Gastrocnemius medialis (tissue), 4 donors: ENCODE measurements at regions not wholly inside any gene's neighbourhood (a gene's known extent, or its start where the extent isn't known, plus 50 kb on each side); places are given as distances from the start of the nearest gene placed in this dataset.

Source experiments
- ATAC-seq, 2 donors: fragments of 150-250 bp; one replicate each; pipeline ENCODE4 v1.9.1; 2016
- DNase-seq, 2 donors: peaks; one replicate each; pipeline ENCODE4 v3.0.0-alpha.2; 2019
- H3K27ac ChIP-seq, 4 donors: fragments of 200-600 bp; sonication (generic); 1 replicate in 1 of 4; 2 replicates in 3 of 4; pipeline ENCODE4 v1.5.1; 2016 to 2018; ENCODE audit warnings: mild to moderate bottlenecking in 2 of 4, moderate library complexity in 1 of 4
- H3K27me3 ChIP-seq, 3 donors: fragments of 200-600 bp; sonication (generic) in 2 of 3; 1 replicate in 1 of 3; 2 replicates in 2 of 3; pipeline versions ENCODE4 v1.5.1 to v1.6.0; 2016 to 2019; ENCODE audit warnings: mild to moderate bottlenecking in 1 of 3, moderate library complexity in 1 of 3
- H3K36me3 ChIP-seq, 2 donors: fragments of 200-600 bp; sonication (generic) in 1 of 2; one replicate each; pipeline ENCODE4 v1.5.1; 2017 to 2018
- H3K4me1 ChIP-seq, 2 donors: fragments of 200-600 bp; sonication (generic) in 1 of 2; one replicate each; pipeline ENCODE4 v1.5.1; 2016 to 2017; ENCODE audit warnings: mild to moderate bottlenecking in 2 of 2
- H3K4me3 ChIP-seq, 4 donors: fragments of 200-600 bp; sonication (generic) in 3 of 4; 1 replicate in 1 of 4; 2 replicates in 3 of 4; pipeline ENCODE4 v1.5.1; 2016 to 2019; ENCODE audit warnings: mild to moderate bottlenecking in 2 of 4
- H3K9me3 ChIP-seq, 3 donors: fragments of 200-600 bp; sonication (generic) in 2 of 3; 1 replicate in 1 of 3; 2 replicates in 2 of 3; pipeline ENCODE4 v1.5.1; 2016 to 2019
- CTCF ChIP-seq, 5 experiments: fragments of 450-650 bp in 3 of 5; fragments of 200-600 bp in 2 of 5; sonication (generic) in 2 of 5; IDR thresholded peaks in 4 of 5; conservative IDR thresholded peaks in 1 of 5; 1 replicate in 4 of 5; 2 replicates in 1 of 5; pipeline ENCODE4 v1.5.1; 2016 to 2019; ENCODE audit warnings: antibody characterized with exemption in 5 of 5, mild to moderate bottlenecking in 3 of 5, moderate library complexity in 3 of 5
- POLR2A ChIP-seq, 2 donors: fragments of 450-650 bp; IDR thresholded peaks; one replicate each; pipeline ENCODE4 v1.6.1; 2017; ENCODE audit warnings: antibody characterized with exemption in 2 of 2, mild to moderate bottlenecking in 2 of 2, moderate library complexity in 2 of 2
- in situ Hi-C, 4 donors: fragments of 200-750 bp; cut with MboI; loops; one replicate each; pipeline versions ENCODE4 v1.15.0 to v1.8.0; 2017; ENCODE audit warnings: low sequenced_read_pairs in 4 of 4
- intact Hi-C: fragments of 100-400 bp; cut with DNase I; formaldehyde crosslinking; loops from one replicate; pipeline ENCODE4 v1.15.1; 2023; ENCODE audit warnings: low total_unique reads

- no peaks in the 10 kb centered on the region for H3K9me3 ChIP-seq
- peak overlapping the region; percentile 94 to 97 (median 96) for H3K27ac ChIP-seq
- H3K4me1 ChIP-seq, result peaks cover 18 to 19% of the 10 kb centered on the region in 2 donors
- intact Hi-C loops, result no loop called here
- no peaks in the 10 kb centered on the region for H3K36me3 ChIP-seq
- DNase-seq (peak; percentile 49 to 75), ATAC-seq (peak; percentile 43 to 52)
- H3K27me3 ChIP-seq, result no peaks in the 10 kb centered on the region
- peak overlapping the region; percentile 56 to 65 (median 56) for H3K4me3 ChIP-seq
- TF ChIP-seq CTCF (IDR thresholded peaks at IDR 0.05 in 4 of 5, conservative IDR thresholded peaks at IDR 0.05 in 1 of 5), result no peak
- peak; percentile 57 to 67 for TF ChIP-seq POLR2A (IDR thresholded peaks at IDR 0.05)
- in situ Hi-C loops, result loop anchor here in 3 of 4 donors (5.0 to 25.0 kb wide), 5 partner anchors 94 to 424 kb away; partner anchors contain the start of gene KLF4 (in 1 of the 3)
These were observed 149.1 kb upstream of the KLF4 start for GRCh38 chr9:107638521-107639310.

GRCh38 chr9:107637421-107638420, 148.2 kb upstream of the KLF4 start:
- in situ Hi-C loops, result loop anchor here in 3 of 4 donors (5.0 to 25.0 kb wide), 5 partner anchors 95 to 425 kb away; partner anchors contain the start of gene KLF4 (in 1 of the 3)
- intact Hi-C loops, result loop anchor here (1.0 to 2.0 kb wide), 3 partner anchors 95 to 148 kb away; partner anchors contain the start of gene KLF4
- peak; percentile 89 to 91 for ATAC-seq
- peaks cover 18 to 19% of the 10 kb centered on the region in 2 donors for H3K4me1 ChIP-seq
- no peaks in the 10 kb centered on the region for H3K36me3 ChIP-seq
- no peaks in the 10 kb centered on the region for H3K27me3 ChIP-seq
- H3K9me3 ChIP-seq, result no peaks in the 10 kb centered on the region
- peak; percentile 87 to 93 for DNase-seq
- peak; percentile 22 to 44 (median 27) for TF ChIP-seq CTCF (IDR thresholded peaks at IDR 0.05 in 4 of 5, conservative IDR thresholded peaks at IDR 0.05 in 1 of 5)
- TF ChIP-seq POLR2A (IDR thresholded peaks at IDR 0.05), result peak; percentile 98 to 99
- H3K4me3 ChIP-seq, result peak overlapping the region; percentile 56 to 65 (median 56)
- peak overlapping the region; percentile 94 to 97 (median 96) for H3K27ac ChIP-seq

GRCh38 chr9:107636571-107637381, 147.2 kb upstream of the KLF4 start:
- Histone ChIP-seq H3K27me3 (no peaks in the 10 kb centered on the region), H3K27ac (peak overlapping the region; percentile 94 to 97 (median 96)), H3K4me1 (peaks cover 18 to 19% of the 10 kb centered on the region in 2 donors), H3K36me3 (no peaks in the 10 kb centered on the region), H3K9me3 (no peaks in the 10 kb centered on the region), H3K4me3 (peak overlapping the region; percentile 56 to 65 (median 56))
- DNase-seq (no peak), ATAC-seq (no peak)
- TF ChIP-seq CTCF (IDR thresholded peaks at IDR 0.05 in 4 of 5, conservative IDR thresholded peaks at IDR 0.05 in 1 of 5) (no peak), POLR2A (IDR thresholded peaks at IDR 0.05) (no peak)
- in situ Hi-C loops, result loop anchor here in 3 of 4 donors (5.0 to 25.0 kb wide), 5 partner anchors 96 to 426 kb away; partner anchors contain the start of gene KLF4 (in 1 of the 3)
- intact Hi-C loops, result loop anchor here (1.0 to 2.0 kb wide), 3 partner anchors 96 to 147 kb away; partner anchors contain the start of gene KLF4

GRCh38 chr9:107635803-107636174, 146.2 kb upstream of the KLF4 start:
- H3K4me3 ChIP-seq, result no peak overlapping the region
- H3K36me3 ChIP-seq, result no peaks in the 10 kb centered on the region
- TF ChIP-seq CTCF (IDR thresholded peaks at IDR 0.05 in 4 of 5, conservative IDR thresholded peaks at IDR 0.05 in 1 of 5) (no peak), POLR2A (IDR thresholded peaks at IDR 0.05) (no peak)
- in situ Hi-C loops (loop anchor here in 3 of 4 donors (5.0 to 25.0 kb wide), 5 partner anchors 97 to 427 kb away; partner anchors contain the start of gene KLF4 (in 1 of the 3)), intact Hi-C loops (loop anchor here (2.0 kb wide), 1 partner anchor 97 kb away; no protein-coding TSS in a partner anchor)
- H3K9me3 ChIP-seq, result no peaks in the 10 kb centered on the region
- no peak overlapping the region for H3K27ac ChIP-seq
- H3K27me3 ChIP-seq, result no peaks in the 10 kb centered on the region
- ATAC-seq, result no peak
- peaks cover 18 to 19% of the 10 kb centered on the region in 2 donors for H3K4me1 ChIP-seq
- no peak for DNase-seq
